Breast epithelium (tissue), 4 donors: ENCODE measurements at regions not wholly inside any gene's neighbourhood (a gene's known extent, or its start where the extent isn't known, plus 50 kb on each side); places are given as distances from the start of the nearest gene placed in this dataset.

Experiments used
- DNase-seq, 2 donors: peaks; one replicate each; pipeline ENCODE4 v3.0.0-alpha.2; 2019; ENCODE audit warnings: low spot score in 2 of 2
- H3K27ac ChIP-seq, 2 donors: fragments of 200-600 bp; sonication (generic) in 1 of 2; one replicate each; pipeline ENCODE4 v1.5.1; 2016 to 2019; ENCODE audit warnings: mild to moderate bottlenecking in 1 of 2
- H3K27me3 ChIP-seq, 2 donors: fragments of 200-600 bp; sonication (generic) in 1 of 2; one replicate each; pipeline versions ENCODE4 v1.5.1 to v1.6.0; 2017 to 2019; ENCODE audit warnings: control low read depth in 1 of 2, mild to moderate bottlenecking in 1 of 2
- H3K36me3 ChIP-seq: fragments of 200-600 bp; one replicate; pipeline ENCODE4 v1.5.1; 2019
- H3K4me1 ChIP-seq, 2 donors: fragments of 200-600 bp; sonication (generic); one replicate each; pipeline ENCODE4 v1.5.1; 2016 to 2019; ENCODE audit warnings: control low read depth in 1 of 2
- H3K4me3 ChIP-seq, 3 donors: fragments of 200-600 bp; sonication (generic); 1 replicate in 2 of 3; 2 replicates in 1 of 3; pipeline ENCODE4 v1.5.1; 2016 to 2019; ENCODE audit warnings: mild to moderate bottlenecking in 3 of 3, moderate library complexity in 2 of 3
- H3K9me3 ChIP-seq, 2 donors: fragments of 200-600 bp; sonication (generic) in 1 of 2; one replicate each; pipeline ENCODE4 v1.5.1; 2016 to 2019; ENCODE audit warnings: control low read depth in 1 of 2
- CTCF ChIP-seq, 3 donors: fragments of 450-650 bp; IDR thresholded peaks; one replicate each; pipeline ENCODE4 v1.5.1; 2016 to 2017; ENCODE audit warnings: antibody characterized with exemption in 3 of 3, mild to moderate bottlenecking in 3 of 3, moderate library complexity in 3 of 3
- POLR2A ChIP-seq: fragments of 450-650 bp; IDR thresholded peaks from one replicate; pipeline ENCODE4 v1.6.1; 2016; ENCODE audit warnings: antibody characterized with exemption, mild to moderate bottlenecking, moderate library complexity
- POLR2AphosphoS5 ChIP-seq, 3 donors: sonication (generic); formaldehyde crosslinking; IDR thresholded peaks; one replicate each; pipeline ENCODE4 v1.6.1; 2017; ENCODE audit warnings: antibody characterized with exemption in 3 of 3
- intact Hi-C: fragments of 100-400 bp; cut with DNase I; formaldehyde crosslinking; loops from one replicate; pipeline ENCODE4 v1.15.1; 2023; ENCODE audit warnings: low total_unique reads

DNA sequence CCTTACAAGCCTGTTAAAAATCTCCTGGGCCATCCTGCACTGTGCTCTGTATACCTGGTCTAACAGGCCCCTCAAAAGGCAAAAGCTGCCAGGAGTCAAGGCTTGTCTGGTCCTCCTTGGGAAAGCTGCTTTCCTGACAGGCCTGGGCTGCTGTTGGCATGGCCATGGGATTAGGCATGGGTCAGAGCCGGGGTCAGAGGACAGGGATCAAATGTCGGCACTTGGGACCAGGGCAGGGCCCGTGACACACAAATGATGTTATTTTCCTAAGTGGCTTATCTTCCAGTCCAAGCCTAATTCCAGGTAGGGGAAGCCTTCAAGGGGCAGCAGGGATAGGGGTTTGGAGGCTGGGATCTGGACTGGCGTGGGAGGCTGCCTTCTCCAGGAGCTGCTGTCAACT lies 191.5 kb upstream of the GPR26 start:
- H3K4me1 ChIP-seq: no peaks in the 10 kb centered on the region
- intact Hi-C loops: no loop called here
- H3K27ac ChIP-seq: no peak overlapping the region
- H3K36me3 ChIP-seq: no peaks in the 10 kb centered on the region
- no peaks in the 10 kb centered on the region for H3K9me3 ChIP-seq
- TF ChIP-seq POLR2A: no peak
- no peak for TF ChIP-seq POLR2AphosphoS5 (IDR thresholded peaks at IDR 0.05)
- no peak for TF ChIP-seq CTCF (IDR thresholded peaks at IDR 0.05)
- no peak for DNase-seq
- H3K27me3 ChIP-seq: no peaks in the 10 kb centered on the region
- H3K4me3 ChIP-seq: no peak overlapping the region

GRCh38 chr10:123475466-123475865 lies 190.7 kb upstream of the GPR26 start:
- Histone ChIP-seq H3K36me3 (no peaks in the 10 kb centered on the region), H3K27ac (no peak overlapping the region), H3K4me3 (no peak overlapping the region), H3K4me1 (no peaks in the 10 kb centered on the region), H3K9me3 (no peaks in the 10 kb centered on the region), H3K27me3 (no peaks in the 10 kb centered on the region)
- intact Hi-C loops: no loop called here
- TF ChIP-seq POLR2A: no peak
- no peak for TF ChIP-seq POLR2AphosphoS5 (IDR thresholded peaks at IDR 0.05)
- TF ChIP-seq CTCF (IDR thresholded peaks at IDR 0.05): no peak
- no peak for DNase-seq

GRCh38 chr10:123478116-123478515 lies 188.0 kb upstream of the GPR26 start:
- intact Hi-C loops: no loop called here
- TF ChIP-seq CTCF (IDR thresholded peaks at IDR 0.05) (no peak), POLR2AphosphoS5 (IDR thresholded peaks at IDR 0.05) (no peak), POLR2A (no peak)

GRCh38 chr10:123479640-123480039 lies 186.5 kb upstream of the GPR26 start:
- TF ChIP-seq POLR2AphosphoS5 (IDR thresholded peaks at IDR 0.05): no peak
- no peak for TF ChIP-seq CTCF (IDR thresholded peaks at IDR 0.05)
- TF ChIP-seq POLR2A: no peak
- no peaks in the 10 kb centered on the region for H3K4me1 ChIP-seq
- no peaks in the 10 kb centered on the region for H3K9me3 ChIP-seq
- H3K36me3 ChIP-seq: no peaks in the 10 kb centered on the region
- H3K4me3 ChIP-seq: no peak overlapping the region
- DNase-seq: no peak
- intact Hi-C loops: no loop called here
- H3K27ac ChIP-seq: no peak overlapping the region
- H3K27me3 ChIP-seq: no peaks in the 10 kb centered on the region

More at GRCh38 chr10:123478116-123478515, 188.0 kb upstream of the GPR26 start:
- no peak overlapping the region for H3K27ac ChIP-seq
- no peaks in the 10 kb centered on the region for H3K9me3 ChIP-seq
- H3K36me3 ChIP-seq: no peaks in the 10 kb centered on the region
- no peak for DNase-seq
- H3K4me3 ChIP-seq: no peak overlapping the region
- no peaks in the 10 kb centered on the region for H3K4me1 ChIP-seq
- no peaks in the 10 kb centered on the region for H3K27me3 ChIP-seq

GRCh38 chr10:123480344-123480743 lies 185.8 kb upstream of the GPR26 start:
- Histone ChIP-seq H3K36me3 (no peaks in the 10 kb centered on the region), H3K4me3 (no peak overlapping the region), H3K4me1 (no peaks in the 10 kb centered on the region), H3K9me3 (no peaks in the 10 kb centered on the region), H3K27ac (no peak overlapping the region), H3K27me3 (no peaks in the 10 kb centered on the region)
- intact Hi-C loops: no loop called here
- TF ChIP-seq CTCF (IDR thresholded peaks at IDR 0.05) (no peak), POLR2AphosphoS5 (IDR thresholded peaks at IDR 0.05) (no peak), POLR2A (no peak)
- DNase-seq: no peak
